ENCODE measurements at regions not wholly inside any gene's neighbourhood (a gene's known extent, or its start where the extent isn't known, plus 50 kb on each side); places are given as distances from the start of the nearest gene placed in this dataset.

- intact Hi-C loops (cut with DNase I) = no loop called here
- ATAC-seq (no peak), DNase-seq (no peak)
- Histone ChIP-seq H3K27me3 (ENCODE audit: low read depth) (no peaks in the 10 kb centered on the region), H3K4me1 (no peaks in the 10 kb centered on the region), H3K9me3 (no peaks in the 10 kb centered on the region), H3K27ac (no peak overlapping the region), H3K36me3 (no peaks in the 10 kb centered on the region), H3K4me3 (no peak overlapping the region)
- no peak for TF ChIP-seq CTCF (IDR thresholded peaks at IDR 0.05)
Measured at GRCh38 chr3:118435851-118436350, 598.7 kb downstream of the IGSF11 start.

- Histone ChIP-seq H3K36me3 (no peaks in the 10 kb centered on the region), H3K4me1 (no peaks in the 10 kb centered on the region), H3K27me3 (ENCODE audit: low read depth) (no peaks in the 10 kb centered on the region), H3K27ac (no peak overlapping the region), H3K4me3 (no peak overlapping the region), H3K9me3 (no peaks in the 10 kb centered on the region)
- no peak for DNase-seq
- intact Hi-C loops (cut with DNase I) = no loop called here
- no peak for TF ChIP-seq CTCF (IDR thresholded peaks at IDR 0.05)
- ATAC-seq = no peak
Measured at GRCh38 chr3:118436697-118437262, 597.9 kb downstream of the IGSF11 start.

GRCh38 chr3:118445036-118445435 is 589.6 kb downstream of the IGSF11 start:
- no peak overlapping the region for H3K4me3 ChIP-seq
- no peak for ATAC-seq
- peaks cover 7% of the 10 kb centered on the region for H3K9me3 ChIP-seq
- intact Hi-C loops (cut with DNase I) = no loop called here
- no peaks in the 10 kb centered on the region for H3K36me3 ChIP-seq
- H3K4me1 ChIP-seq = no peaks in the 10 kb centered on the region
- no peak overlapping the region for H3K27ac ChIP-seq
- no peak for TF ChIP-seq CTCF (IDR thresholded peaks at IDR 0.05)
- no peak for DNase-seq
- H3K27me3 ChIP-seq (ENCODE audit: low read depth) = no peaks in the 10 kb centered on the region

GRCh38 chr3:118447339-118447738 is 587.3 kb downstream of the IGSF11 start:
- DNase-seq (no peak), ATAC-seq (no peak)
- Histone ChIP-seq H3K36me3 (no peaks in the 10 kb centered on the region), H3K4me3 (no peak overlapping the region), H3K27me3 (ENCODE audit: low read depth) (no peaks in the 10 kb centered on the region), H3K27ac (no peak overlapping the region), H3K4me1 (no peaks in the 10 kb centered on the region), H3K9me3 (peaks cover 10% of the 10 kb centered on the region)
- intact Hi-C loops (cut with DNase I) = no loop called here
- TF ChIP-seq CTCF (IDR thresholded peaks at IDR 0.05) = no peak

- no peaks in the 10 kb centered on the region for H3K4me1 ChIP-seq
- H3K27me3 ChIP-seq (ENCODE audit: low read depth) = no peaks in the 10 kb centered on the region
- H3K9me3 ChIP-seq = no peaks in the 10 kb centered on the region
- intact Hi-C loops (cut with DNase I) = no loop called here
- H3K36me3 ChIP-seq = no peaks in the 10 kb centered on the region
- no peak overlapping the region for H3K27ac ChIP-seq
- no peak for ATAC-seq
- DNase-seq = no peak
- no peak overlapping the region for H3K4me3 ChIP-seq
- TF ChIP-seq CTCF (IDR thresholded peaks at IDR 0.05) = no peak
Measured at GRCh38 chr3:118466795-118467330, 567.8 kb downstream of the IGSF11 start.

Data from lower lobe of right lung (tissue), 2 donors.